GM18507 (cell line): ENCODE measurements at regions not wholly inside any gene's neighbourhood (a gene's known extent, or its start where the extent isn't known, plus 50 kb on each side); places are given as distances from the start of the nearest gene placed in this dataset.
A peak's percentile ranks its signal among the peaks of the same experiment; 100 is the strongest.

Experiments used
- DNase-seq: peaks from one replicate; pipeline ENCODE4 v3.0.0; 2011; ENCODE audit warnings: low read depth; ENCODE audit not compliant: insufficient read length; ENCODE audit errors: extremely low spot score
- FAIRE-seq: peaks from 2 replicates; lab custom pipeline; 2011; peaks lifted over from hg19 to GRCh38; lab: Jason Lieb, UNC

- DNase-seq (no peak), FAIRE-seq (no peak)
These were observed 557.0 kb downstream of the FGF9 start for GRCh38 chr13:22227895-22228294.

GRCh38 chr13:22229916-22230315, 559.0 kb downstream of the FGF9 start:
- no peak for DNase-seq
- no peak for FAIRE-seq

GRCh38 chr13:22232186-22232585, 561.3 kb downstream of the FGF9 start:
- FAIRE-seq, result no peak
- DNase-seq, result no peak

DNA sequence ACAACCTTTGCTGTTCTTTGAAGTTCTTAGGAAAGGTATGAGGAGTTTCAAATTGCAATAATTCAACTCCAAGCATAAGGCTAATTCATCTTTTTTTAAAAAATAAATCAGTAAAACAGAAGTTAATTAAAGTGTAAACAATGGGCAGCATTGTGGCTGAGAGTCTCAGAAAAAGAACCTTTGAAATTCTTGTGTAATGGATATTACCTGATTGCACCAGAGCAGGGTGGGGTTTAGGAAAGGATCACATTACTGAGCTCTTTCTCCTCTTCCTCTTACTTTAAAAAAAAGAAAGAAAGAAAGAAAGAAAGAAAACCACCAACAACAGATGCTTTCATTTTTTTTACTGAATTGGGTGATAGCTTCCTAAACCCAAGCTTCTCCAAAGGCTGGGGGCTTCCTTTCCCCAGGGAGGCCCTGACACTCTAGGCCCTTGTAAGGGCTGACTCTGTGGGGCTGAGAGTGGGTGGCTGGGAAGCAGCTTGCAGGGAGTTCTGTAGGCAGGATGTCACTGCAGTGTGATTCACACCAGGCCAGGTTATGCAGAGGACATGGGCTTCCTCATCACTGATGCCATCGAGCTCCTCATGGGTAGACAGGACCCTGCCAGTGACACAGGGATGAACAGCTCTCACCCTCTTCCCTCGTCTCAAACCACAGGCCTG, 564.5 kb downstream of the FGF9 start:
- FAIRE-seq (no peak), DNase-seq (no peak)

GRCh38 chr13:22235950-22236290, 565.0 kb downstream of the FGF9 start:
- no peak for DNase-seq
- FAIRE-seq, result no peak

DNA sequence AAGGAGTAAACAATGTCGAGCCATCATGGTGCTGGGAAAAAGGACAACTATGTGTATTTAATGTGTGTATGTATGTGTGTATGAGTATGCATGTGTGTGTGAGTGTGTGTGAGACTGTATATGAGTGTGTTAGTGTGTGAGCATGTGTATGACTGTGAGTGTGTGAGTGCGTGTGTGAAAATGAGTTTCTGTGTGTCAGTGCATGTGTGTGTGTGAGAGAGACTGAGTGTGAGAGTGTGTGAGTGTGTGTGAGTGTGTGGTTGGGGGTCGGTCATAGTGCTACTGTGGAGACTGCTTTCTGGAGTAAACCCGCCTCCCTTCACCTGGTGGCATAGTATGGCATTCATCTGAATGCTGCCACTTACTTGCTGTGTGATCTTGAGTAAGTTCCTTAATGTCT, 567.4 kb downstream of the FGF9 start:
- DNase-seq, result no peak
- no peak for FAIRE-seq

DNA sequence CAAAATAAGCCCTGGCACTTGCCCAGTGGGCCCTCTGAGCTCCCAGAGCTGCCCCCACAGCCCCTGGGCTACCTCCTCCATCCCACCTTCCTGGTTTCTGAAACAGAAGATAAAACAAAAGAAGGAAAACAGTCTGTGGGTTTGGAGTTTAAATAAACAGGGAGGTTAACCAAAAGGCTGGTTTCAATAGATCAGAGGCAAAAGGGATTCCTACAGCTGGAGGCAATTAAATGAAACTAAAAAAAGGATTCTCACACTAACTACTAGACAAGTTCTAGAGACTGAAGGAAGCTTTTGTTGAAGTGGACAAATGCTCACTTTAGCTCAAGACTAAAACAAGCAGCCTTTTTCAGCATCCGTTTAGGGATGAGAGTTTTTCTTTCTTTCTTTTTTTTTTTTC, 569.8 kb downstream of the FGF9 start:
- FAIRE-seq (no peak), DNase-seq (no peak)

GRCh38 chr13:22243469-22244163, 572.7 kb downstream of the FGF9 start:
- FAIRE-seq (no peak), DNase-seq (no peak)

DNA sequence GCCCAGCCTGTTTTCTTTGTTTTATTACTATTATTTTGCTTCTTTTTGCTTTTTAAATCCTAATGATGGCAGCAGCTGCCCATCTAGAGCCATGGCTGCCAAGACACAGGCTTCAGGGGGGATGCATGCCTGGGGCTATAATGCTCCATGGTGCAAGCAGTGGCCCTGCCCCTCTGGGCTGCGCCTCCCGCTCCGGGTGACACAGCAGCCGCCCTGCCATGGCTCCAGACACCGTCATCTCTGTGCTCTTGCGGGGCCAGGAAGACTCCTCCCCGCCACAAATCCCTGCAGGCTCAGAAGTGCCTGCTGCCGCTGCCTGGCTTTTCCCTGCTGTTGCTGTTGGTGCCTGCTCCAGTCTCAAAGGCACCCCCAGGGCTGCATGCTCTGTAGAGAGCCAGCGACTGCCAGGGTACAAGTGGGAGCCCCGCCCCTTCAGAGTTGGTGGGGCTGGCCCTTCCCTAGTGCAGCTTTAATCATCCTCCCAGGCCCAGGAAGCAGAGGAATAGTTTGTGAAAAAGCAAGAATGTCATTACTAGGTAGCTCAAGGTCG, 581.5 kb downstream of the FGF9 start:
- DNase-seq (no peak), FAIRE-seq (no peak)

DNA sequence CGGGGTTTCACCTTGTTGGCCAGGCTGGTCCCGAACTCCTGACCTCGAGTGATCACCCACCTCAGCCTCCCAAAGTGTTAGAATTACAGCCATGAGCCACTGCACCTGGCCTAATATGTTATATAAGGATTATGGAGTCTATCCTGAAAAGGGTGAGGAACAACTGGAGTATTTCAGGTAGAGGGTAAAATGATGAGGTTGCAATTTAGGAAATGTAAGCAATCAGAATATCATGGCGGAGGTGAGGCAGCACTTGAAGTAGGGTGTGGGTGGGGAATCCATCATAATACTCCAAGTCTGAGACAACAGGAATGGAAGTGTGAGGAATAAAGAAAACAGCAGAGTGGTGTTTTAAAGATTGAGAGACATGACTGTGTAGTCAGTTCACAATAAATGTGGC, 582.2 kb downstream of the FGF9 start:
- FAIRE-seq, result no peak
- DNase-seq, result no peak

GRCh38 chr13:22256111-22256639, 585.3 kb downstream of the FGF9 start:
- DNase-seq, result no peak
- FAIRE-seq, result no peak

GRCh38 chr13:22262001-22262885, 591.4 kb downstream of the FGF9 start:
- no peak for DNase-seq
- no peak for FAIRE-seq

GRCh38 chr13:22263185-22263584, 592.3 kb downstream of the FGF9 start:
- FAIRE-seq (no peak), DNase-seq (no peak)

DNA sequence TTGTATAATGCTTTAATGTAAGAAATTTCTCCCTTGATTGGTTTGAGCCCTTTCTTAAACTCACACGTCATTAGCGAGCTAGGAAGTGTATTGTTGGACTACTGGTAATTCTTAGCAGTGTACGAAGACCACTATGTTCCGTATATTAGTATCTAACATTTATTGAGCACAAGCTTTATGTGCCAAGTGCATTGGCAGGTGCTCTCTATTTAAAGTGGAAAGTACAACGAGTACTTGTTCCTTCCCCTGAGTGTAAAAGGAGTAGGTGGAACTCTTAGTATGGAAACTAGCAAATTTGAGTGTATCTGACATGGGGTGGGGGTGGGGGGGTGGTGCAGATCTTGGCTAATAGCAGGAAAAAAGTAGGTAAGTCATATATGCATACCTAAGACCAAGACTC, 594.7 kb downstream of the FGF9 start:
- no peak for DNase-seq
- no peak for FAIRE-seq

DNA sequence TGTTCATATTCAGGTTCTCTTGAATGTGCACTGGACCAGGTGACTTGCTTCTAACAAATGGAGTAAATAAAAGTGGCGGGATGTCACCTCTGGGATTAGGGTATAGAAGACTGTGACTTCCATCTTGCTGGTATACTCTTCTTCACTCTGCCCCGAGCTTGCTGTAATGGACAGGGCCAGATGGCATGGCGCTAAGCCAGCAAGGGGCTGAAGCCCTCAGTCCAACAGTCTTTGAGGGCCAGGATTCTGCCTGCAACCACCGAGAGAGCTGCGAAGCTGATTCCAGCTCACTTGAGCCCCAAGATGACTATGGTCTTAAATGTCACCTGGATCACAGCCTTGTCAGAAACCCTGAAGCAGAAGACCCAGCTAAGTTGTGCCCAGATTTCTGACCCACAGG, 600.0 kb downstream of the FGF9 start:
- DNase-seq (no peak), FAIRE-seq (no peak)

DNA sequence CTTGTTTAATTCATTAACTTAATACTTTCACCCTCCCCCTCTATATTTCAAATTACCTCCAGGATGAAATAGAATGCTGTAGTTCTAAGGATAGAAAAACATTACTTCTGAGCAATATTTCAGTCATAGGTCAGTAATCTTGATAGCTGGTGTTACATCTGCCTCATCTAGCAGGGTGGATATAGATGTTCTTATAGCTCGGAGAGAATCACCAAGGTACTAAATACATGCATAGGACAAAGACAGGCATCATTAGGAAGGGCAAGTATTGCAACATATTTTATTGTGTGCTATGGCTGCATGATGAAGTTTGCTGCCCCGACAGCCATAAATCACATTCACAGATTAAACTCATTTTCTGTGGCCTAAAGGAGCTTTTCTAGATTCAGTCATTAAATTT, 601.0 kb downstream of the FGF9 start:
- FAIRE-seq (no peak), DNase-seq (no peak)

GRCh38 chr13:22275393-22275792, 604.5 kb downstream of the FGF9 start:
- FAIRE-seq (no peak), DNase-seq (no peak)

- FAIRE-seq (no peak), DNase-seq (no peak)
These were observed 605.7 kb downstream of the FGF9 start for GRCh38 chr13:22276616-22277015.

DNA sequence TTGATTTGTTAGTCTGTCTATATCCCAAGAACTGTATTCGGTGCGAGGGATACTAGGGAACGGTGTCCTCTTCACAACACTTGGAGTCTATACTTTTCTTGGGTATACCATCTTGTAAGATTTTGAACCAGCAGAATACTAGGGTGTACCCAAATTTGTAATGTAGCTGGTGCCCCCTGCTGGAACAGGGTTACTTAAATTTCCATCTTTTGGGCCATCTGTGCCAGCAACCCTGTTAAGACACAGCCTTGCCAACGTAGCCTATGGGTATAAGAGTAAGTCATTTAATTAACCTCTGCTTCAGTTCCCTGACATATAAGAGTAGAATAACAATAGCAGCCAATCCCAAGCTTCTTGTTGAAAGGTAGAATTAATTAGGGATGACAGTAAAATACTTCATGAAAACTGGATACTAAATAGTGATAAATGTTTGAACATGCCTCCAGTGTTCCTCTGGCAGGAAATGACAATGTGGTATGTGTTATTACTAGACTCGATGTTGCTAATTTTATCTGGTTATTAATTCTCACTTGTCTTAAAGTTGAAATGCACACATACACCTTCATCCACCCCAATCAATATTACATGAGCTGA, 607.6 kb downstream of the FGF9 start:
- FAIRE-seq (peak; percentile 73), DNase-seq (peak; percentile 8)

GRCh38 chr13:22285867-22286266, 615.0 kb downstream of the FGF9 start:
- no peak for DNase-seq
- no peak for FAIRE-seq
